D721Med (cell line): ENCODE measurements at regions not wholly inside any gene's neighbourhood (a gene's known extent, or its start where the extent isn't known, plus 50 kb on each side); places are given as distances from the start of the nearest gene placed in this dataset.

Source experiments
- DNase-seq: peaks from one replicate; pipeline ENCODE4 v3.0.0; 2011; ENCODE audit warnings: low spot score; ENCODE audit not compliant: insufficient read length
- FAIRE-seq: peaks from 2 replicates; lab custom pipeline; 2011; peaks lifted over from hg19 to GRCh38; lab: Jason Lieb, UNC
- TF ChIP-seq, protein P1 (sequence below): IDR thresholded peaks from 2 replicates; pipeline ENCODE4 v1.5.1; 2012; ENCODE audit warnings: mild to moderate bottlenecking, control low read depth; ENCODE audit not compliant: insufficient read depth; ENCODE audit errors: missing control alignments

DNA sequence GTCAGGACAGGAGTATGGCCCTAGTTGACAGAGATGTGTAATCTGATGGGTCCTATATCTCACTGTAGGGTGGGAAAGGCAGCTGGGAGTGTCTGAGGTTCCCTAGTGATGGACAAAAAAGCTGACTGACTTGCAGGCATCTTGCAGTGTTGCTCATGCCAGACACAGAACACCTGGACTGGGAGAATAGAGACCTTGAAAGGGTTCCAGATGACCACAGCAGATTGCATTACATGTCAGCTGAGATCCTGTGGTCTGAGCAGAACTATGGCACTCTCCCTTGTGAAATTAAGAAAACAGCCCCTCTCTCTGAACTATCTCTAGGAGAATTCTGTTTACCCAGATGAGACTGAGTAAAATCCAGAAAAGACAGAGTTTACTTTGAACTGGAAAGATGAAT is 212.6 kb upstream of the MAN1A1 start:
- TF ChIP-seq, protein P1, sequence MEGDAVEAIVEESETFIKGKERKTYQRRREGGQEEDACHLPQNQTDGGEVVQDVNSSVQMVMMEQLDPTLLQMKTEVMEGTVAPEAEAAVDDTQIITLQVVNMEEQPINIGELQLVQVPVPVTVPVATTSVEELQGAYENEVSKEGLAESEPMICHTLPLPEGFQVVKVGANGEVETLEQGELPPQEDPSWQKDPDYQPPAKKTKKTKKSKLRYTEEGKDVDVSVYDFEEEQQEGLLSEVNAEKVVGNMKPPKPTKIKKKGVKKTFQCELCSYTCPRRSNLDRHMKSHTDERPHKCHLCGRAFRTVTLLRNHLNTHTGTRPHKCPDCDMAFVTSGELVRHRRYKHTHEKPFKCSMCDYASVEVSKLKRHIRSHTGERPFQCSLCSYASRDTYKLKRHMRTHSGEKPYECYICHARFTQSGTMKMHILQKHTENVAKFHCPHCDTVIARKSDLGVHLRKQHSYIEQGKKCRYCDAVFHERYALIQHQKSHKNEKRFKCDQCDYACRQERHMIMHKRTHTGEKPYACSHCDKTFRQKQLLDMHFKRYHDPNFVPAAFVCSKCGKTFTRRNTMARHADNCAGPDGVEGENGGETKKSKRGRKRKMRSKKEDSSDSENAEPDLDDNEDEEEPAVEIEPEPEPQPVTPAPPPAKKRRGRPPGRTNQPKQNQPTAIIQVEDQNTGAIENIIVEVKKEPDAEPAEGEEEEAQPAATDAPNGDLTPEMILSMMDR: no peak
- DNase-seq (no peak), FAIRE-seq (no peak)

- DNase-seq (no peak), FAIRE-seq (no peak)
- TF ChIP-seq, protein P1: no peak
Measured at GRCh38 chr6:119559586-119559985, 210.0 kb upstream of the MAN1A1 start.

- DNase-seq (no peak), FAIRE-seq (no peak)
- TF ChIP-seq, protein P1: no peak
Measured at GRCh38 chr6:119557239-119557638, 207.7 kb upstream of the MAN1A1 start.

GRCh38 chr6:119552021-119552420 is 202.5 kb upstream of the MAN1A1 start:
- DNase-seq (no peak), FAIRE-seq (no peak)
- TF ChIP-seq, protein P1: no peak

DNA sequence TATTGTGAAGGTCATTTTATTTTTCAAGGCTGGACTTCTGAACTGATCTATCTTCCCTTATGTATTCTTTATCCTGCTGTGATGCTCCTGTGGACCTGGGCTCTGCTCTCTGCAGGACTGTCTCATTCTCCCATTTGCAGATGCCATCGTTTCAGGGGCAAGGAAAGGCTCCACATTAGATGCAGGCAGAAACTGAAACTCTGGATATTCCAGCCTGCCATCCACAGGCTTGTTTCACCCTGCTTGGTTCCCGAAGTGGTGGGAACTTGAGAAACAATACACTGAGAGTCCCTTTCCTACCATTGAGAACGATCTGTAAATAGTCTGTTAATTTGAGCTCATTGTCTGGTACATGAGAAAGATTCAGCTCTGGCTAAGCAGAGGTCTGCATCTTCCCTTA is 197.5 kb upstream of the MAN1A1 start:
- TF ChIP-seq, protein P1: no peak
- FAIRE-seq: no peak
- DNase-seq: no peak

GRCh38 chr6:119545245-119545644 is 195.7 kb upstream of the MAN1A1 start:
- DNase-seq (no peak), FAIRE-seq (no peak)
- TF ChIP-seq, protein P1: no peak

DNA sequence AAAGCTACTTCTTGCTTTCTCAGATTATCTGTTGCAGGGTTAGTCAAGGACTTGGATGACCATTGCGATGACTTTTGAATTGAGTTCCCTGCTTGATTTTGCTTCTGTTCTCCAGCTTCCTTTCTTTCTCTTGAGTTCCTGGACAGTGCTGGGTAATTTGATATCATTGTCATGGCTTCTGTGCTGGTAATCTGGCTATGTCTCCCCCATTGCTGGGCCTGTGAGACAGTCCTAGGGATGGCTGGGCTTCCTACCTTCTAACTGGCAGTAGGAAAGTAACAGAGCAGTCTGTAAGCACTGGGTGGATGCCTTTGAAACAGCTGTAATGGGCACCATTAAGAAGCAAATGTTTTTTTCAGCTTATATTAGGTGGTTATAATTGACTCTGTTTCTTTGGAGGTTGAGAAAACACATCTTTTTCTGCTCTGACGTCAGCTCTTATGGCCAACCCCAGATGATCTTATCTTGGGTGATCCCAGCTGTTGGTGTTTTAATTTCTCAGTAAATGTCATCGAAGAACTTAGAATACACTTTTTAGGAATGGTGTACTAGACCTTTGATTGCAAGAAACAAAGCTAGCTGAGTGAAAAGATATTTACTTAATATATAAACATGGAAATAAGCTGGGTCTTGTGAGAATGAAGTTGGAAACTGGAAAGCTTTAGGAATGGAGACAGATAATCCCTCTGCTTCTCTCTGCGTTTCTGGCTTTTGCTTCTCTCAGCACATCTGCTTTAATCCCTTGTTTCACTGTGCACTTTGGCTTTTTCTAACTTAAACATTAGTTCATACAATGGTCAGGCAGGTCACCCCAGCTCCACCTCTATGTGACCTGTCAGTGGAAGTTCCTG is 195.0 kb upstream of the MAN1A1 start:
- DNase-seq: no peak
- no peak for FAIRE-seq
- TF ChIP-seq, protein P1: no peak
